DOHH2 (cell line): ENCODE measurements at regions not wholly inside any gene's neighbourhood (a gene's known extent, or its start where the extent isn't known, plus 50 kb on each side); places are given as distances from the start of the nearest gene placed in this dataset.

Source experiments
- H3F3A ChIP-seq: fragments of 200-600 bp; sonication (generic), shearing (Covaris generic); 2 replicates; pipeline ENCODE4 v1.6.0; 2016; ENCODE audit warnings: antibody characterized with exemption, mild to moderate bottlenecking; ENCODE audit not compliant: control insufficient read depth, insufficient read depth
- H3K27ac ChIP-seq: fragments of 200-600 bp; sonication (generic); 2 replicates; pipeline ENCODE4 v1.5.1; 2014; ENCODE audit warnings: low read depth, mild to moderate bottlenecking, low read length, moderate library complexity
- H3K27me3 ChIP-seq: fragments of 200-600 bp; sonication (generic); 2 replicates; pipeline ENCODE4 v1.6.1; 2014; ENCODE audit warnings: mild to moderate bottlenecking, low read length, mixed read lengths; ENCODE audit not compliant: control insufficient read depth
- H3K36me3 ChIP-seq: fragments of 200-600 bp; sonication (generic); 2 replicates; pipeline ENCODE4 v1.6.1; 2014; ENCODE audit warnings: mild to moderate bottlenecking, low read length, moderate library complexity, mixed read lengths; ENCODE audit not compliant: control insufficient read depth
- H3K4me1 ChIP-seq: fragments of 200-600 bp; sonication (generic); 2 replicates; pipeline ENCODE4 v1.6.1; 2014; ENCODE audit warnings: mild to moderate bottlenecking, low read length, mixed read lengths; ENCODE audit not compliant: control insufficient read depth
- H3K4me2 ChIP-seq: fragments of 200-600 bp; sonication (generic); 2 replicates; pipeline ENCODE4 v1.6.0; 2014; ENCODE audit warnings: mild to moderate bottlenecking, low read length, moderate library complexity
- H3K4me3 ChIP-seq: fragments of 200-600 bp; sonication (generic); 2 replicates; pipeline ENCODE4 v1.5.1; 2014; ENCODE audit warnings: mild to moderate bottlenecking, low read length, mixed read lengths
- H3K79me2 ChIP-seq: fragments of 200-600 bp; sonication (generic); 2 replicates; pipeline ENCODE4 v1.6.1; 2014; ENCODE audit warnings: mild to moderate bottlenecking, low read length, mixed read lengths; ENCODE audit not compliant: control insufficient read depth
- H3K9me2 ChIP-seq: fragments of 200-600 bp; sonication (generic); replicated peaks from 2 replicates; pipeline ENCODE4 v1.6.1; 2014; ENCODE audit warnings: mild to moderate bottlenecking, low read length, mixed read lengths; ENCODE audit not compliant: control insufficient read depth
- H3K9me3 ChIP-seq: fragments of 200-600 bp; sonication (generic); 2 replicates; pipeline ENCODE4 v1.6.1; 2014; ENCODE audit warnings: antibody characterized with exemption, low read length, mixed read lengths; ENCODE audit not compliant: control insufficient read depth, insufficient read depth
- H4K20me1 ChIP-seq: fragments of 200-600 bp; sonication (generic); 2 replicates; pipeline ENCODE4 v1.6.0; 2014; ENCODE audit warnings: low read depth, mild to moderate bottlenecking, antibody characterized with exemption, low read length, moderate library complexity; ENCODE audit not compliant: control insufficient read depth, insufficient read depth
- EZH2phosphoT487 ChIP-seq: fragments of 200-600 bp; sonication (generic); IDR thresholded peaks from 2 replicates; pipeline ENCODE4 v1.6.1; 2017; ENCODE audit warnings: borderline replicate concordance, mild to moderate bottlenecking, antibody characterized with exemption, low read length, moderate library complexity, mixed read lengths
- TF ChIP-seq, protein P1 (sequence below): fragments of 200-600 bp; sonication (generic); IDR thresholded peaks from one replicate; pipeline ENCODE4 v1.5.1; 2014; ENCODE audit warnings: antibody characterized with exemption, mild to moderate bottlenecking, low read depth, low read length; ENCODE audit not compliant: poor library complexity, severe bottlenecking

DNA sequence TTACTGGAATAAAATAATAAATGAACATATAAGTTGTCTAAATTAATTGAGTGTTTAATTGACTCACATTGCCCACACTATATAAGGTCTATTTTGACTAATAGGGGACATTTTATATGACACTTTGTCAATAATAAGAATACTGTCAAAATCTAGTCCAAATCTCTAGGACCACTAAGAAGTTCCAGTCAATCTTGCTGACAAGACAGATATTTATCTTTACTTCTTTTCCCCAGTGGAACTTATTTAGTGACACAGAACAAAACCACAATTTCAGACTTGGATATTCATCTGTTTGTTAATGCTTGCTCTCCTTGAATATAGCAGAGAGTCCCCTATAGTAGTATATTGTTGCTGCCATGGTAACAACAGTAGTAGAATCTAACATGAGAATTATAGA is 954.6 kb upstream of the MANEA start:
- Histone ChIP-seq H3K27me3 (no peaks in the 10 kb centered on the region), H3K4me1 (no peaks in the 10 kb centered on the region), H3K36me3 (no peaks in the 10 kb centered on the region), H4K20me1 (no peaks in the 10 kb centered on the region), H3K9me3 (no peaks in the 10 kb centered on the region), H3K4me3 (no peak overlapping the region), H3K79me2 (no peaks in the 10 kb centered on the region), H3K9me2 (no peaks in the 10 kb centered on the region), H3K27ac (no peak overlapping the region), H3K4me2 (no peak overlapping the region), H3F3A (no peaks in the 10 kb centered on the region)
- TF ChIP-seq, protein P1, sequence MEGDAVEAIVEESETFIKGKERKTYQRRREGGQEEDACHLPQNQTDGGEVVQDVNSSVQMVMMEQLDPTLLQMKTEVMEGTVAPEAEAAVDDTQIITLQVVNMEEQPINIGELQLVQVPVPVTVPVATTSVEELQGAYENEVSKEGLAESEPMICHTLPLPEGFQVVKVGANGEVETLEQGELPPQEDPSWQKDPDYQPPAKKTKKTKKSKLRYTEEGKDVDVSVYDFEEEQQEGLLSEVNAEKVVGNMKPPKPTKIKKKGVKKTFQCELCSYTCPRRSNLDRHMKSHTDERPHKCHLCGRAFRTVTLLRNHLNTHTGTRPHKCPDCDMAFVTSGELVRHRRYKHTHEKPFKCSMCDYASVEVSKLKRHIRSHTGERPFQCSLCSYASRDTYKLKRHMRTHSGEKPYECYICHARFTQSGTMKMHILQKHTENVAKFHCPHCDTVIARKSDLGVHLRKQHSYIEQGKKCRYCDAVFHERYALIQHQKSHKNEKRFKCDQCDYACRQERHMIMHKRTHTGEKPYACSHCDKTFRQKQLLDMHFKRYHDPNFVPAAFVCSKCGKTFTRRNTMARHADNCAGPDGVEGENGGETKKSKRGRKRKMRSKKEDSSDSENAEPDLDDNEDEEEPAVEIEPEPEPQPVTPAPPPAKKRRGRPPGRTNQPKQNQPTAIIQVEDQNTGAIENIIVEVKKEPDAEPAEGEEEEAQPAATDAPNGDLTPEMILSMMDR: no peak
- no peak for TF ChIP-seq EZH2phosphoT487

- TF ChIP-seq, protein P1: no peak
- no peak for TF ChIP-seq EZH2phosphoT487
- H3K4me2 ChIP-seq: no peak overlapping the region
- no peaks in the 10 kb centered on the region for H3K9me3 ChIP-seq
- H3K36me3 ChIP-seq: no peaks in the 10 kb centered on the region
- H3F3A ChIP-seq: no peaks in the 10 kb centered on the region
- no peaks in the 10 kb centered on the region for H4K20me1 ChIP-seq
- no peaks in the 10 kb centered on the region for H3K27me3 ChIP-seq
- no peaks in the 10 kb centered on the region for H3K4me1 ChIP-seq
- H3K9me2 ChIP-seq: no peaks in the 10 kb centered on the region
- no peak overlapping the region for H3K4me3 ChIP-seq
- H3K27ac ChIP-seq: no peak overlapping the region
- H3K79me2 ChIP-seq: no peaks in the 10 kb centered on the region
These were observed 976.7 kb upstream of the MANEA start for GRCh38 chr6:94600636-94601035.

GRCh38 chr6:94597487-94597886 is 979.8 kb upstream of the MANEA start:
- Histone ChIP-seq H3F3A (no peaks in the 10 kb centered on the region), H3K4me3 (no peak overlapping the region), H3K79me2 (no peaks in the 10 kb centered on the region), H4K20me1 (no peaks in the 10 kb centered on the region), H3K27ac (no peak overlapping the region), H3K27me3 (no peaks in the 10 kb centered on the region), H3K9me2 (no peaks in the 10 kb centered on the region), H3K36me3 (no peaks in the 10 kb centered on the region), H3K4me1 (no peaks in the 10 kb centered on the region), H3K4me2 (no peak overlapping the region), H3K9me3 (no peaks in the 10 kb centered on the region)
- no peak for TF ChIP-seq EZH2phosphoT487
- TF ChIP-seq, protein P1: no peak

DNA sequence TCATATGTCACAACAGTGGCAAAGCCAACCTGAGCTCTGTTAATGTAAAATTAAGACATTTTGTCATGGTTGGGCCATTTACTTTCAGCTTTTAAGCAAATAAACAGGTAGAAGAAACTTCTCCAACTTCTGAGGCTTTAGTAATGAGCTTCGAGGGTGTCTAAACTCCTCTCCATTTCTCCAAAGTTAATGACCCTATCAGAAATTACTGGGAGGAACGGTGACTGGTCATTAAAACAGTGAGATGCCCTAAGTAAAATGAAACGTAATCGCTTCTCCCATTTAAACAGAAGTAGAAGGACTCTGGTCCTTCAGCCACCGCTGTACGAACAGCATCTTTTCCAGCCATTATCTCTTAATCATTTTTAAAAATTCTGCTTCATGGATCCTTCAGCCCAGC is 986.9 kb upstream of the MANEA start:
- TF ChIP-seq, protein P1: no peak
- TF ChIP-seq EZH2phosphoT487: no peak
- no peaks in the 10 kb centered on the region for H3K79me2 ChIP-seq
- no peaks in the 10 kb centered on the region for H3K9me3 ChIP-seq
- no peak overlapping the region for H3K4me3 ChIP-seq
- H3K36me3 ChIP-seq: no peaks in the 10 kb centered on the region
- no peak overlapping the region for H3K27ac ChIP-seq
- H3K9me2 ChIP-seq: no peaks in the 10 kb centered on the region
- H3F3A ChIP-seq: no peaks in the 10 kb centered on the region
- H3K27me3 ChIP-seq: no peaks in the 10 kb centered on the region
- no peaks in the 10 kb centered on the region for H3K4me1 ChIP-seq
- no peak overlapping the region for H3K4me2 ChIP-seq
- H4K20me1 ChIP-seq: no peaks in the 10 kb centered on the region
